ENCODE measurements at regions not wholly inside any gene's neighbourhood (a gene's known extent, or its start where the extent isn't known, plus 50 kb on each side); places are given as distances from the start of the nearest gene placed in this dataset.

- TF ChIP-seq CTCF (IDR thresholded peaks at IDR 0.05) (no peak), ZFX (IDR thresholded peaks at IDR 0.05; ENCODE audit: borderline replicate concordance) (no peak)
These were observed 739.3 kb downstream of the PLA2G4A start for GRCh38 chr1:187568067-187568466.

Data from 22Rv1 (cell line).